B cell (primary cell): ENCODE measurements at regions not wholly inside any gene's neighbourhood (a gene's known extent, or its start where the extent isn't known, plus 50 kb on each side); places are given as distances from the start of the nearest gene placed in this dataset.

ENCODE experiments used
- ATAC-seq: fragments of 200-7000 bp; cut with Tn5 transposase; one replicate; pipeline ENCODE4 v1.10.0; 2021; ENCODE audit warnings: low read depth, mild to moderate bottlenecking, moderate number of reproducible peaks, moderate library complexity
- CTCF ChIA-PET: fragments of 350-600 bp; sonication (Branson Sonifier 250); formaldehyde crosslinking; loops from one replicate; lab custom pipeline; 2021; ENCODE audit warnings: antibody characterized with exemption, inconsistent platforms; lab: Charles Lee
- POLR2A ChIA-PET: fragments of 350-600 bp; sonication (Branson Sonifier 250); formaldehyde crosslinking; loops from one replicate; lab custom pipeline; 2021; ENCODE audit warnings: antibody characterized with exemption; lab: Charles Lee
- DNase-seq: peaks from one replicate; pipeline ENCODE4 v3.0.0; 2013
- H2AFZ ChIP-seq: 2 replicates; pipeline ENCODE4 v1.6.1; 2012; ENCODE audit warnings: mild to moderate bottlenecking, low read depth, low read length; ENCODE audit not compliant: insufficient read depth, poor library complexity, severe bottlenecking
- H3K27ac ChIP-seq, 2 donors: 1 replicate in 1 of 2; 2 replicates in 1 of 2; pipeline ENCODE4 v1.5.1; 2012 to 2013; ENCODE audit warnings: low read length in 2 of 2, mild to moderate bottlenecking in 2 of 2, moderate library complexity in 1 of 2
- H3K27me3 ChIP-seq, 4 experiments: fragments of 200-600 bp in 1 of 4; sonication (generic) in 1 of 4; replicated peaks in 1 of 4; 1 replicate in 2 of 4; 2 replicates in 2 of 4; pipeline versions ENCODE4 v1.6.1 to v1.7.0; 2013 to 2016; ENCODE audit warnings: low read length in 3 of 4, mild to moderate bottlenecking in 2 of 4, mixed read lengths in 1 of 4, moderate library complexity in 1 of 4; ENCODE audit not compliant: insufficient read depth in 4 of 4, control insufficient read depth in 3 of 4; ENCODE audit errors: control extremely low read depth in 1 of 4
- H3K36me3 ChIP-seq, 2 experiments: replicated peaks in 1 of 2; 1 replicate in 1 of 2; 2 replicates in 1 of 2; pipeline versions ENCODE4 v1.6.1 to v1.7.1; 2013; ENCODE audit warnings: low read length in 1 of 2; ENCODE audit not compliant: insufficient read depth in 2 of 2, control insufficient read depth in 1 of 2; ENCODE audit errors: control extremely low read depth in 1 of 2, extremely low read depth in 1 of 2
- H3K4me1 ChIP-seq, 2 donors: fragments of 200-600 bp in 1 of 2; sonication (generic) in 1 of 2; 1 replicate in 1 of 2; 2 replicates in 1 of 2; pipeline versions ENCODE4 v1.5.1 to v1.6.1; 2013 to 2017; ENCODE audit warnings: low read length in 2 of 2; ENCODE audit not compliant: control insufficient read depth in 2 of 2, insufficient read depth in 2 of 2
- H3K4me2 ChIP-seq: replicated peaks from 2 replicates; pipeline ENCODE3; 2012; ENCODE audit warnings: mild to moderate bottlenecking, low read depth, low read length; ENCODE audit not compliant: poor library complexity, severe bottlenecking
- H3K4me3 ChIP-seq, 5 experiments: fragments of 200-600 bp in 1 of 5; sonication (generic) in 1 of 5; 1 replicate in 3 of 5; 2 replicates in 2 of 5; pipeline versions ENCODE4 v1.5.1 to v1.7.0; 2011 to 2016; ENCODE audit warnings: low read length in 4 of 5, mild to moderate bottlenecking in 4 of 5, low read depth in 2 of 5, control low read depth in 1 of 5, moderate library complexity in 1 of 5; ENCODE audit not compliant: insufficient read depth in 1 of 5; ENCODE audit errors: control extremely low read depth in 1 of 5, extremely low read depth in 1 of 5
- H3K79me2 ChIP-seq: fragments of 200-600 bp; sonication (generic); one replicate; pipeline ENCODE4 v1.6.0; 2016; ENCODE audit warnings: low read length; ENCODE audit not compliant: control insufficient read depth, insufficient read depth
- H3K9ac ChIP-seq: fragments of 200-600 bp; sonication (generic); 2 replicates; pipeline ENCODE4 v1.6.1; 2017; ENCODE audit warnings: mild to moderate bottlenecking, low read length, moderate library complexity
- H3K9me3 ChIP-seq, 3 donors: one replicate each; pipeline versions ENCODE4 v1.6.1 to v1.7.1; 2013; ENCODE audit warnings: low read length in 2 of 3; ENCODE audit not compliant: control insufficient read depth in 2 of 3, insufficient read depth in 1 of 3; ENCODE audit errors: control extremely low read depth in 1 of 3
- H4K20me1 ChIP-seq: 2 replicates; pipeline ENCODE4 v1.6.0; 2012; ENCODE audit warnings: mild to moderate bottlenecking, low read length; ENCODE audit not compliant: insufficient read depth, control insufficient read depth, poor library complexity, severe bottlenecking
- H3K27ac Mint-ChIP-seq: one replicate; pipeline ENCODE4 v1.8.0; 2021; ENCODE audit warnings: mixed read lengths
- H3K27me3 Mint-ChIP-seq: one replicate; pipeline ENCODE4 v1.8.0; 2021; ENCODE audit warnings: mixed read lengths
- H3K4me1 Mint-ChIP-seq: one replicate; pipeline ENCODE4 v1.8.0; 2021; ENCODE audit warnings: mixed read lengths
- H3K4me3 Mint-ChIP-seq: one replicate; pipeline ENCODE4 v1.8.0; 2021; ENCODE audit warnings: mixed read lengths
- H3K9me3 Mint-ChIP-seq: one replicate; pipeline ENCODE4 v1.8.0; 2022; ENCODE audit warnings: mixed read lengths; ENCODE audit not compliant: insufficient read depth
- EZH2 ChIP-seq: IDR thresholded peaks from 2 replicates; pipeline ENCODE4 v1.6.1; 2012; ENCODE audit warnings: borderline replicate concordance, low read depth, mild to moderate bottlenecking, moderate library complexity, low read length; ENCODE audit not compliant: insufficient read depth, poor library complexity, severe bottlenecking
- WGBS: methylation state at CpG from one replicate; pipeline ENCODE4 v1.1.5; 2013; ENCODE audit warnings: missing lambda C conversion rate; ENCODE audit not compliant: insufficient coverage; 5-methylcytosine and 5-hydroxymethylcytosine counted together
- intact Hi-C: fragments of 100-400 bp; cut with micrococcal nuclease; formaldehyde crosslinking; loops from one replicate; pipeline ENCODE4 v1.10.0; 2022
- TF ChIP-seq, protein P1 (sequence below): fragments of 200-600 bp; IDR thresholded peaks from one replicate; pipeline ENCODE4 v1.8.0; 2022; ENCODE audit warnings: antibody characterized with exemption, mild to moderate bottlenecking

DNA sequence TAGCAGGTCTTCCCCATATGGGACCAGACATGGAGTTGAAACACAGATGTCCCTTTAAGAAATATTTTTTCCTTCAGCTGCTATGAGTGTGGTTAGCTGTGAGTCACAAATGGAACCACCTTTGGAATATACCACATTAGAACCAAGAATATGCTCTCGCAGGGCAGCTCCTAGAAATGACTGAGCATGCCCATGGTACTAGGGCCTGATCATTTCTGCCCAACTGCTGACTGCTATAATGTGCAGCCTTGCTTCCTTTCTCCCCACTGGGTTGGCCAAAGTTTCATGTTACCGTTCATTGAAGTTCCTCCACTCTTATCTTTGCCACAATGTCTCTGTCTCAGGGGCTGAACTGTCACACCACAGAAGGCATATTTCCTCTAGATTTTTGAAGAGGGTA is 1074.6 kb downstream of the FLRT2 start:
- Mint-ChIP-seq H3K9me3 (no peaks in the 10 kb centered on the region), H3K4me3 (no peak overlapping the region), H3K27ac (no peak overlapping the region), H3K27me3 (no peaks in the 10 kb centered on the region), H3K4me1 (no peaks in the 10 kb centered on the region)
- no peak for ATAC-seq
- H4K20me1 ChIP-seq, result no peaks in the 10 kb centered on the region
- no peak overlapping the region for H3K4me2 ChIP-seq
- H3K27ac ChIP-seq, result no peak overlapping the region
- intact Hi-C loops, result no loop called here
- no peaks in the 10 kb centered on the region for H3K27me3 ChIP-seq
- H3K4me1 ChIP-seq, result no peaks in the 10 kb centered on the region
- peaks cover 0 to 8% (median 0%) of the 10 kb centered on the region in 3 donors for H3K9me3 ChIP-seq
- H3K9ac ChIP-seq, result no peak overlapping the region
- H3K79me2 ChIP-seq, result no peaks in the 10 kb centered on the region
- H3K36me3 ChIP-seq, result no peaks in the 10 kb centered on the region
- TF ChIP-seq, protein P1, sequence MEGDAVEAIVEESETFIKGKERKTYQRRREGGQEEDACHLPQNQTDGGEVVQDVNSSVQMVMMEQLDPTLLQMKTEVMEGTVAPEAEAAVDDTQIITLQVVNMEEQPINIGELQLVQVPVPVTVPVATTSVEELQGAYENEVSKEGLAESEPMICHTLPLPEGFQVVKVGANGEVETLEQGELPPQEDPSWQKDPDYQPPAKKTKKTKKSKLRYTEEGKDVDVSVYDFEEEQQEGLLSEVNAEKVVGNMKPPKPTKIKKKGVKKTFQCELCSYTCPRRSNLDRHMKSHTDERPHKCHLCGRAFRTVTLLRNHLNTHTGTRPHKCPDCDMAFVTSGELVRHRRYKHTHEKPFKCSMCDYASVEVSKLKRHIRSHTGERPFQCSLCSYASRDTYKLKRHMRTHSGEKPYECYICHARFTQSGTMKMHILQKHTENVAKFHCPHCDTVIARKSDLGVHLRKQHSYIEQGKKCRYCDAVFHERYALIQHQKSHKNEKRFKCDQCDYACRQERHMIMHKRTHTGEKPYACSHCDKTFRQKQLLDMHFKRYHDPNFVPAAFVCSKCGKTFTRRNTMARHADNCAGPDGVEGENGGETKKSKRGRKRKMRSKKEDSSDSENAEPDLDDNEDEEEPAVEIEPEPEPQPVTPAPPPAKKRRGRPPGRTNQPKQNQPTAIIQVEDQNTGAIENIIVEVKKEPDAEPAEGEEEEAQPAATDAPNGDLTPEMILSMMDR, result no peak
- TF ChIP-seq EZH2, result no peak
- WGBS, result 88% methylated on average over 1 of the region's 2 CpGs
- CTCF ChIA-PET, result no interaction called here
- POLR2A ChIA-PET, result no interaction called here
- DNase-seq, result no peak
- H3K4me3 ChIP-seq, result no peak overlapping the region
- H2AFZ ChIP-seq, result no peak overlapping the region

DNA sequence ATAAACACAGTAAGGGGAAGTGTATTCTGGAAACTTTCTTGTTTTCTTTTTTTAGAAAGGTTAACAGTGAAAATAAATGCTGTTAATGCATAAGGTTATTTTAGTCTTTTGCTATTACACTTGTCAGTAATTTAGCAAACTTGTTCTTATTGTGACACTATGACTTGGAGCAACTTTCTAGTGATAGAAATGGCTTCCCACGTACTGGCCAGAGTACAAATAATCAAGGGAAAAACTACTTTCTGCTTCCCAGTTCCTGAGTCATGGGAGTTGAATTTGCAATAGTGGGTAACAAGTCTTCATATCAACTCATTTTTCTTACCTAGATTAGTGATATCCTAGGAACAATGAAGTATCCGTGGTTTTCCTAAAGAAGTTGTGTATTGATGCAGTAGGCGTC is 1072.3 kb downstream of the FLRT2 start:
- DNase-seq, result no peak
- Histone ChIP-seq H3K27me3 (no peaks in the 10 kb centered on the region), H3K9ac (no peak overlapping the region), H3K9me3 (peaks cover 0 to 8% (median 0%) of the 10 kb centered on the region in 3 donors), H3K36me3 (no peaks in the 10 kb centered on the region), H3K4me1 (no peaks in the 10 kb centered on the region), H3K4me2 (no peak overlapping the region), H3K79me2 (no peaks in the 10 kb centered on the region), H3K4me3 (no peak overlapping the region), H2AFZ (no peak overlapping the region), H3K27ac (no peak overlapping the region), H4K20me1 (no peaks in the 10 kb centered on the region)
- no peak for ATAC-seq
- ChIA-PET POLR2A (no interaction called here), CTCF (no interaction called here)
- H3K27me3 Mint-ChIP-seq, result no peaks in the 10 kb centered on the region
- H3K27ac Mint-ChIP-seq, result no peak overlapping the region
- H3K4me1 Mint-ChIP-seq, result no peaks in the 10 kb centered on the region
- WGBS, result no CpG with 5 or more reads among the region's 3 CpGs
- H3K4me3 Mint-ChIP-seq, result no peak overlapping the region
- TF ChIP-seq, protein P1, result no peak
- no peak for TF ChIP-seq EZH2
- intact Hi-C loops, result no loop called here
- H3K9me3 Mint-ChIP-seq, result no peaks in the 10 kb centered on the region
